Right lobe of liver (tissue), 4 donors: ENCODE measurements at regions not wholly inside any gene's neighbourhood (a gene's known extent, or its start where the extent isn't known, plus 50 kb on each side); places are given as distances from the start of the nearest gene placed in this dataset.

Experiments used
- CTCF ChIP-seq, 4 donors: fragments of 200-600 bp in 3 of 4; fragments of 450-650 bp in 1 of 4; IDR thresholded peaks; one replicate each; pipeline versions ENCODE4 v1.5.1 to v1.8.0; 2016 to 2022; ENCODE audit warnings: antibody characterized with exemption in 4 of 4, mild to moderate bottlenecking in 2 of 4
- POLR2A ChIP-seq: fragments of 450-650 bp; IDR thresholded peaks from one replicate; pipeline ENCODE4 v1.6.1; 2017; ENCODE audit warnings: antibody characterized with exemption, mild to moderate bottlenecking
- donor health status: DM: no; HTN: no; CAD: no.
- donor health status: DM: no; HTN: no; CAD: no.
- donor health status: DM: no; HTN: yes; CAD: no.

DNA sequence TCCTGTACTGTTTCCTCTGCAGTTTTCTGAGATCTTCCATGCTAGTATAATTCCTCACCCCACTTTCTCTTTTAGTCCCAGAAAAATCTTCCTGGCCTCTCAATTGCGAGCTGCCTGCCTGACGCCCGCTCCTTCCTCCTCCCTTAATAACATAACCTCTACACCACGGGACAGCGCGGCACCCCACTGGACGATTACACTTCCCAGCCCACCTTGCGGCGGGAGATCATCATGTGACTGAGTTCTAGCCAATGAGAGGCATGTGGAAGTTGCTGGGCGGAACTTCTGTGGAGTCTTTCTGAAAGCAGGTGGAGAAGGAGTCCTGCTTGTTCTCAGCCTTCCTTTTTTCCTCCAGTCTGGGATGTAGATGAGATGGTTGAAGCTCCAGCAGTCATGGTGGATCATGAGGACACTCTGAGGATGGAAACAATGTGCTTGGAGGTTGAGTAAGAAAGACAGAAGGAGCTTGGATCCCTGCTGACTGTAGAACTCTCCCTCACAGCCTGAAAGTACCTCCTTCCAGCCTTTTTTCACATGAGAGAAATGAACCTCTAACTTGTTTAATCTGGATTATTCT is 133.6 kb upstream of the VRK1 start:
- TF ChIP-seq CTCF (IDR thresholded peaks at IDR 0.05) = no peak
- TF ChIP-seq POLR2A = no peak
